NT2/D1 (cell line): ENCODE measurements at regions not wholly inside any gene's neighbourhood (a gene's known extent, or its start where the extent isn't known, plus 50 kb on each side); places are given as distances from the start of the nearest gene placed in this dataset.

Source experiments
- DNase-seq: peaks from one replicate; pipeline ENCODE4 v3.0.0-alpha.2; 2011; ENCODE audit warnings: low read depth, low spot score
- H3K27me3 ChIP-seq: 2 replicates; pipeline ENCODE4 v1.6.0; 2011; ENCODE audit warnings: mild to moderate bottlenecking; ENCODE audit not compliant: insufficient read length, insufficient read depth
- H3K36me3 ChIP-seq: 2 replicates; pipeline ENCODE4 v1.6.1; 2011; ENCODE audit warnings: mild to moderate bottlenecking, low read length, mixed read lengths; ENCODE audit not compliant: insufficient read depth, insufficient read length
- H3K4me1 ChIP-seq: 2 replicates; pipeline ENCODE4 v1.5.1; 2011; ENCODE audit not compliant: insufficient read depth, insufficient read length
- H3K4me3 ChIP-seq: 2 replicates; pipeline ENCODE4 v1.5.1; 2011; ENCODE audit warnings: low read depth; ENCODE audit not compliant: insufficient read length
- H3K9ac ChIP-seq: 2 replicates; pipeline ENCODE4 v1.6.0; 2011; ENCODE audit warnings: low read depth; ENCODE audit not compliant: insufficient read length
- H3K9me3 ChIP-seq: 2 replicates; pipeline ENCODE4 v1.5.1; 2011; ENCODE audit warnings: mild to moderate bottlenecking, low read length; ENCODE audit not compliant: insufficient read depth
- SUZ12 ChIP-seq: IDR thresholded peaks from 2 replicates; pipeline ENCODE4 v1.6.1; 2011; ENCODE audit not compliant: insufficient read length, insufficient read depth; ENCODE audit errors: extremely low read depth
- YY1 ChIP-seq: IDR thresholded peaks from 2 replicates; pipeline ENCODE4 v1.6.1; 2011; ENCODE audit not compliant: insufficient read length, insufficient read depth
- ZNF274 ChIP-seq: IDR thresholded peaks from 2 replicates; pipeline ENCODE4 v1.6.1; 2011; ENCODE audit warnings: mild to moderate bottlenecking, low read depth, low read length

- Histone ChIP-seq H3K9me3 (no peaks in the 10 kb centered on the region), H3K4me3 (no peak overlapping the region), H3K4me1 (no peaks in the 10 kb centered on the region), H3K27me3 (no peaks in the 10 kb centered on the region), H3K36me3 (no peaks in the 10 kb centered on the region), H3K9ac (no peak overlapping the region)
- TF ChIP-seq YY1: no peak
- no peak for TF ChIP-seq SUZ12
- TF ChIP-seq ZNF274: no peak
- no peak for DNase-seq
Observed at GRCh38 chr2:37448342-37449120, 104.1 kb downstream of the QPCT start.

GRCh38 chr2:37449761-37450296, 105.4 kb downstream of the QPCT start:
- no peaks in the 10 kb centered on the region for H3K27me3 ChIP-seq
- DNase-seq: no peak
- no peaks in the 10 kb centered on the region for H3K4me1 ChIP-seq
- no peaks in the 10 kb centered on the region for H3K36me3 ChIP-seq
- no peak overlapping the region for H3K4me3 ChIP-seq
- H3K9ac ChIP-seq: no peak overlapping the region
- no peak for TF ChIP-seq SUZ12
- H3K9me3 ChIP-seq: no peaks in the 10 kb centered on the region

- no peaks in the 10 kb centered on the region for H3K27me3 ChIP-seq
- no peaks in the 10 kb centered on the region for H3K9me3 ChIP-seq
- no peaks in the 10 kb centered on the region for H3K36me3 ChIP-seq
- no peaks in the 10 kb centered on the region for H3K4me1 ChIP-seq
- H3K9ac ChIP-seq: no peak overlapping the region
- TF ChIP-seq ZNF274 (no peak), YY1 (no peak), SUZ12 (no peak)
- no peak overlapping the region for H3K4me3 ChIP-seq
- no peak for DNase-seq
Observed at GRCh38 chr2:37453027-37453426, 108.6 kb downstream of the QPCT start.

GRCh38 chr2:37454851-37455762, 110.7 kb downstream of the QPCT start:
- Histone ChIP-seq H3K9ac (no peak overlapping the region), H3K9me3 (no peaks in the 10 kb centered on the region), H3K4me3 (no peak overlapping the region), H3K27me3 (no peaks in the 10 kb centered on the region), H3K4me1 (no peaks in the 10 kb centered on the region), H3K36me3 (no peaks in the 10 kb centered on the region)
- DNase-seq: no peak
- TF ChIP-seq ZNF274: no peak
- TF ChIP-seq SUZ12: no peak
- TF ChIP-seq YY1: no peak

- no peaks in the 10 kb centered on the region for H3K9me3 ChIP-seq
- TF ChIP-seq YY1: no peak
- TF ChIP-seq ZNF274: no peak
- no peak for TF ChIP-seq SUZ12
- no peak overlapping the region for H3K9ac ChIP-seq
- H3K4me3 ChIP-seq: no peak overlapping the region
- DNase-seq: no peak
- no peaks in the 10 kb centered on the region for H3K4me1 ChIP-seq
- no peaks in the 10 kb centered on the region for H3K36me3 ChIP-seq
- H3K27me3 ChIP-seq: no peaks in the 10 kb centered on the region
Observed at GRCh38 chr2:37456479-37456878, 112.0 kb downstream of the QPCT start.

GRCh38 chr2:37457401-37457901, 113.0 kb downstream of the QPCT start:
- TF ChIP-seq SUZ12: no peak
- no peak for TF ChIP-seq ZNF274
- TF ChIP-seq YY1: no peak
- H3K36me3 ChIP-seq: no peaks in the 10 kb centered on the region
- H3K9ac ChIP-seq: no peak overlapping the region
- H3K27me3 ChIP-seq: no peaks in the 10 kb centered on the region
- H3K9me3 ChIP-seq: no peaks in the 10 kb centered on the region
- H3K4me3 ChIP-seq: no peak overlapping the region
- DNase-seq: no peak
- H3K4me1 ChIP-seq: no peaks in the 10 kb centered on the region

GRCh38 chr2:37458133-37458532, 113.7 kb downstream of the QPCT start:
- no peak overlapping the region for H3K4me3 ChIP-seq
- no peaks in the 10 kb centered on the region for H3K27me3 ChIP-seq
- TF ChIP-seq SUZ12 (no peak), ZNF274 (no peak), YY1 (no peak)
- no peaks in the 10 kb centered on the region for H3K36me3 ChIP-seq
- H3K4me1 ChIP-seq: no peaks in the 10 kb centered on the region
- H3K9ac ChIP-seq: no peak overlapping the region
- no peak for DNase-seq
- no peaks in the 10 kb centered on the region for H3K9me3 ChIP-seq
